NCI-H748 (cell line): ENCODE measurements at regions not wholly inside any gene's neighbourhood (a gene's known extent, or its start where the extent isn't known, plus 50 kb on each side); places are given as distances from the start of the nearest gene placed in this dataset.
"Not testable (repeated sequence)": the region's sequence is repeated elsewhere in the genome, so short reads cannot be mapped to it uniquely, and the experiment has no call there.

ENCODE experiments used
- DNase-seq: peaks from one replicate; lab custom pipeline; 2025; ENCODE audit not compliant: unreplicated experiment; lab: John Stamatoyannopoulos, UW

- no peak for DNase-seq
These were observed 543.3 kb upstream of the UBE2E2 start for GRCh38 chr3:22659651-22660475.

- no peak for DNase-seq
These were observed 542.5 kb upstream of the UBE2E2 start for GRCh38 chr3:22660606-22661005.

GRCh38 chr3:22661121-22661700, 541.9 kb upstream of the UBE2E2 start:
- no peak for DNase-seq

GRCh38 chr3:22665528-22665927, 537.6 kb upstream of the UBE2E2 start:
- no peak for DNase-seq

- no peak for DNase-seq
These were observed 536.4 kb upstream of the UBE2E2 start for GRCh38 chr3:22666736-22667135.

GRCh38 chr3:22671848-22672247, 531.3 kb upstream of the UBE2E2 start:
- DNase-seq = no peak

GRCh38 chr3:22684739-22685138, 518.4 kb upstream of the UBE2E2 start:
- DNase-seq = no peak

- DNase-seq = no peak
These were observed 517.5 kb upstream of the UBE2E2 start for GRCh38 chr3:22685597-22685996.

GRCh38 chr3:22691407-22691806, 511.7 kb upstream of the UBE2E2 start:
- DNase-seq = no peak

- no peak for DNase-seq
These were observed 511.1 kb upstream of the UBE2E2 start for GRCh38 chr3:22691856-22692628.

- no peak for DNase-seq
These were observed 502.3 kb upstream of the UBE2E2 start for GRCh38 chr3:22700876-22701275.

GRCh38 chr3:22704166-22704565, 499.0 kb upstream of the UBE2E2 start:
- DNase-seq = no peak

GRCh38 chr3:22704571-22705354, 498.4 kb upstream of the UBE2E2 start:
- DNase-seq = no peak

GRCh38 chr3:22706922-22707321, 496.2 kb upstream of the UBE2E2 start:
- DNase-seq = not testable (repeated sequence)

GRCh38 chr3:22713936-22714335, 489.2 kb upstream of the UBE2E2 start:
- no peak for DNase-seq

- no peak for DNase-seq
These were observed 488.4 kb upstream of the UBE2E2 start for GRCh38 chr3:22714749-22715148.

GRCh38 chr3:22720596-22720995, 482.5 kb upstream of the UBE2E2 start:
- no peak for DNase-seq

GRCh38 chr3:22724420-22724819, 478.7 kb upstream of the UBE2E2 start:
- no peak for DNase-seq

- no peak for DNase-seq
These were observed 474.7 kb upstream of the UBE2E2 start for GRCh38 chr3:22728406-22728805.

GRCh38 chr3:22729212-22729611, 473.9 kb upstream of the UBE2E2 start:
- DNase-seq = no peak

GRCh38 chr3:22729981-22730380, 473.1 kb upstream of the UBE2E2 start:
- peak; percentile 22 for DNase-seq
